ENCODE measurements at regions not wholly inside any gene's neighbourhood (a gene's known extent, or its start where the extent isn't known, plus 50 kb on each side); places are given as distances from the start of the nearest gene placed in this dataset.

DNA sequence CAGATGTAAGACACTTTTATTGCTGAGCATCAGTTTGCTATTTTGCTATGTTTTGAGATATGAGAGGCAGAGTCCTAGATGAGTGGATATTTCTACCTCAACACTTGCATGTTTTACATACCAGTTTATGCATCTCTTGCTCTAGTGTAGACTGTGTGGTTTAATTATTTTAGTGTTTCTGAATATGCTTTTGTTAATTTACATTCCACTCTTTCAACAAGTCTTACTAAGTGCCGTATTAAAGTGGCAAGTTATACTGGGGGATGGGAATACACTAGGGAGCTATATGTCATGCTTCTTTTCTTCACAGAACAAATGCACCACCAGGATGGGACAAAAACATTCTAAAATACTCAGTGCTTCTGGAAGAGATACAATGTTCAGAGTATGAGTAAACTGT lies 507.7 kb upstream of the PRMT6 start:
- Histone ChIP-seq H3K4me3 (no peak overlapping the region), H3K27ac (no peak overlapping the region), H3K27me3 (replicated peaks in 1 of 7) (no peaks in the 10 kb centered on the region), H3K9me3 (peaks cover 0 to 15% (median 3%) of the 10 kb centered on the region in 8 donors), H3K36me3 (no peaks in the 10 kb centered on the region), H3K4me1 (no peaks in the 10 kb centered on the region)
- no peak for DNase-seq
- 79 to 93% (median 90%) methylated on average over 1 of the region's 1 CpG for WGBS, 5 donors
- intact Hi-C loops (cut with DNase I; ENCODE audit: low total_unique reads) = no loop called here
- TF ChIP-seq POLR2AphosphoS5 (IDR thresholded peaks at IDR 0.05) (no peak), POLR2A (IDR thresholded peaks at IDR 0.05) (no peak)
- TF ChIP-seq, protein P1, sequence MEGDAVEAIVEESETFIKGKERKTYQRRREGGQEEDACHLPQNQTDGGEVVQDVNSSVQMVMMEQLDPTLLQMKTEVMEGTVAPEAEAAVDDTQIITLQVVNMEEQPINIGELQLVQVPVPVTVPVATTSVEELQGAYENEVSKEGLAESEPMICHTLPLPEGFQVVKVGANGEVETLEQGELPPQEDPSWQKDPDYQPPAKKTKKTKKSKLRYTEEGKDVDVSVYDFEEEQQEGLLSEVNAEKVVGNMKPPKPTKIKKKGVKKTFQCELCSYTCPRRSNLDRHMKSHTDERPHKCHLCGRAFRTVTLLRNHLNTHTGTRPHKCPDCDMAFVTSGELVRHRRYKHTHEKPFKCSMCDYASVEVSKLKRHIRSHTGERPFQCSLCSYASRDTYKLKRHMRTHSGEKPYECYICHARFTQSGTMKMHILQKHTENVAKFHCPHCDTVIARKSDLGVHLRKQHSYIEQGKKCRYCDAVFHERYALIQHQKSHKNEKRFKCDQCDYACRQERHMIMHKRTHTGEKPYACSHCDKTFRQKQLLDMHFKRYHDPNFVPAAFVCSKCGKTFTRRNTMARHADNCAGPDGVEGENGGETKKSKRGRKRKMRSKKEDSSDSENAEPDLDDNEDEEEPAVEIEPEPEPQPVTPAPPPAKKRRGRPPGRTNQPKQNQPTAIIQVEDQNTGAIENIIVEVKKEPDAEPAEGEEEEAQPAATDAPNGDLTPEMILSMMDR (IDR thresholded peaks at IDR 0.05 in 8 of 11, conservative IDR thresholded peaks at IDR 0.05 in 3 of 11) = no peak

DNA sequence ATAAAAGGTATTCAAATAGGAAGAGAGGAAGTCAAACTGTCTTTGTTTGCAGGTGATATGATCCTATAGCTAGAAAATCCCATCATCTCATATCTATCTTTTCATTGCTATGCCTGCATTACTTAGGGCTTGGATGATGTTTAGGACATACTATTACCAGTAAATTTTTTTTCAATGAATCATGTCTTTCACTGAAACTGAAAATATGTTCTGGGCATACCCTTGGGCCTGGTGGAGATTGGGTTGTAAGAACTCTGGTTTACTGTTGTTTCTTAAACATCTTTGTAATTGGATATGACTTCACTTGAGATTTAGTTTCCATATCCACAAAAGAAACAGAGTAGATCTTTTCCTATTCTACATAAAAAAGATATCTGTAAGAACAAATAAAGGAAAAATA lies 502.2 kb upstream of the PRMT6 start:
- Histone ChIP-seq H3K36me3 (no peaks in the 10 kb centered on the region), H3K9me3 (peaks cover 0 to 30% (median 16%) of the 10 kb centered on the region in 8 donors), H3K4me3 (no peak overlapping the region), H3K27me3 (replicated peaks in 1 of 7) (no peaks in the 10 kb centered on the region), H3K4me1 (no peaks in the 10 kb centered on the region), H3K27ac (no peak overlapping the region)
- no peak for DNase-seq
- TF ChIP-seq, protein P1 (IDR thresholded peaks at IDR 0.05 in 8 of 11, conservative IDR thresholded peaks at IDR 0.05 in 3 of 11) = no peak
- TF ChIP-seq POLR2A (IDR thresholded peaks at IDR 0.05) (no peak), POLR2AphosphoS5 (IDR thresholded peaks at IDR 0.05) (no peak)
- intact Hi-C loops (cut with DNase I; ENCODE audit: low total_unique reads) = no loop called here

DNA sequence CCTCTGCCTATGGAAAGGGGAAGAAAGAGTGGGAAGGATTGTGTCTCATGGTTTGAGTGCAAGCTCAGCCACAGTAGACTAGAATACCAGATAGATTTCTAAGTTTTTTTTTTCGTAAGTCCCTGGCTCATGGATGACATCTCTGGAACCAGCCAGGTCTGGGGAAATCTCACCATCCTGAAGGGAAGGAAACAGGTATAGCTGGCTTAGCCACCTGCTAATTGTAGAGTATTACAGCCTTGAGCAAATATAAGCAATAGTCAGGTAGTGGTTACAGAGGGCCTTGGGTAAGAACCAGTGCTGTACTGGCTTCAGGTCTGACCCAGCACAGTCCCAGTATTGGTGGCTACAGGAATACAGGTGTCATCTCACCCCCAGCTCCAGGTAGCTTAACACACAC lies 500.9 kb upstream of the PRMT6 start:
- H3K4me1 ChIP-seq = no peaks in the 10 kb centered on the region
- peaks cover 0 to 30% (median 19%) of the 10 kb centered on the region in 8 donors for H3K9me3 ChIP-seq
- no peak overlapping the region for H3K4me3 ChIP-seq
- H3K27ac ChIP-seq = no peak overlapping the region
- no peaks in the 10 kb centered on the region for H3K36me3 ChIP-seq
- no peak for DNase-seq
- TF ChIP-seq POLR2AphosphoS5 (IDR thresholded peaks at IDR 0.05) (no peak), POLR2A (IDR thresholded peaks at IDR 0.05) (no peak)
- TF ChIP-seq, protein P1 (IDR thresholded peaks at IDR 0.05 in 8 of 11, conservative IDR thresholded peaks at IDR 0.05 in 3 of 11) = no peak
- no peaks in the 10 kb centered on the region for H3K27me3 ChIP-seq (replicated peaks in 1 of 7)
- intact Hi-C loops (cut with DNase I; ENCODE audit: low total_unique reads) = no loop called here
- 73 to 92% (median 75%) methylated on average over 1 of the region's 1 CpG for WGBS, 5 donors

DNA sequence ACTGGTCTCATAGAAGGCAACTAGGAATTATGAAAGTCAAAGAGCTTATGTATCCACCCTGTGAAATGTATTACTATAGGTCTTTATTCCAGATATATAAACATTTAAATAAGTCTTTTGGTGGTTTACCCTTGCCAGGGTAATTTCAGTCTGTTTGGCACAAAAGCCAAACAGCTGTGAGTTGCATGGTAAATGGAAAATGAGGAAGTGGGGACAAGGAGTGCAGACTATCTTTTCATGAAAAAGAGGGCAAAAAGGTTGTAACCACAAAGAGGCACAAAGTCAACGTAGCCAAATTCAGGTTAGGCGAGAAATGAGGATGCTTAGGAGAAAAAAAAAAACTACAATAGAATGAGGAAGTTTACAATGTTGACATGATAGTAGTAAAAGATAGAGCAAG lies 492.3 kb upstream of the PRMT6 start:
- intact Hi-C loops (cut with DNase I; ENCODE audit: low total_unique reads) = no loop called here
- WGBS, 5 donors = 37 to 59% (median 43%) methylated on average over 2 of the region's 2 CpGs
- Histone ChIP-seq H3K27ac (no peak overlapping the region), H3K4me1 (no peaks in the 10 kb centered on the region), H3K9me3 (peaks cover 0 to 7% (median 1%) of the 10 kb centered on the region in 8 donors), H3K27me3 (replicated peaks in 1 of 7) (no peaks in the 10 kb centered on the region), H3K36me3 (no peaks in the 10 kb centered on the region), H3K4me3 (no peak overlapping the region)
- no peak for DNase-seq
- TF ChIP-seq POLR2A (IDR thresholded peaks at IDR 0.05) (no peak), POLR2AphosphoS5 (IDR thresholded peaks at IDR 0.05) (no peak)
- TF ChIP-seq, protein P1 (IDR thresholded peaks at IDR 0.05 in 8 of 11, conservative IDR thresholded peaks at IDR 0.05 in 3 of 11) = no peak
